DND-41 (cell line): ENCODE measurements at regions not wholly inside any gene's neighbourhood (a gene's known extent, or its start where the extent isn't known, plus 50 kb on each side); places are given as distances from the start of the nearest gene placed in this dataset.
A peak's percentile ranks its signal among the peaks of the same experiment; 100 is the strongest.

ENCODE experiments used
- ATAC-seq: fragments of 200-7000 bp; cut with Tn5 transposase; 3 replicates; pipeline ENCODE4 v1.9.1; 2021; ENCODE audit warnings: low read depth; ENCODE audit not compliant: insufficient read depth
- DNase-seq: peaks from one replicate; pipeline ENCODE4 v3.0.0-alpha.2; 2020
- H2AFZ ChIP-seq: 2 replicates; pipeline ENCODE4 v1.6.0; 2012; ENCODE audit warnings: low read depth, low read length
- H3K27ac ChIP-seq: 2 replicates; pipeline ENCODE4 v1.5.1; 2012; ENCODE audit warnings: low read length, inconsistent platforms
- H3K27me3 ChIP-seq: fragments of 200-600 bp; sonication (generic); 2 replicates; pipeline ENCODE4 v1.6.0; 2012; ENCODE audit warnings: low read length, mild to moderate bottlenecking, inconsistent platforms; ENCODE audit not compliant: insufficient read depth, poor library complexity
- H3K36me3 ChIP-seq: 2 replicates; pipeline ENCODE4 v1.5.1; 2012; ENCODE audit warnings: low read length, inconsistent platforms; ENCODE audit not compliant: insufficient read depth
- H3K4me1 ChIP-seq: 2 replicates; pipeline ENCODE4 v1.5.1; 2012; ENCODE audit warnings: mild to moderate bottlenecking, low read length; ENCODE audit not compliant: insufficient read depth
- H3K4me2 ChIP-seq: 2 replicates; pipeline ENCODE4 v1.6.0; 2012; ENCODE audit warnings: mild to moderate bottlenecking, moderate library complexity, low read length, inconsistent platforms; ENCODE audit not compliant: insufficient read depth
- H3K4me3 ChIP-seq, 2 experiments: fragments of 200-600 bp in 1 of 2; shearing (Covaris generic) in 1 of 2; 2 replicates each; pipeline ENCODE4 v1.5.1; 2012 to 2016; ENCODE audit warnings: inconsistent platforms in 2 of 2, low read length in 2 of 2, mild to moderate bottlenecking in 2 of 2, low read depth in 1 of 2, moderate library complexity in 1 of 2
- H3K79me2 ChIP-seq: 2 replicates; pipeline ENCODE4 v1.6.0; 2012; ENCODE audit warnings: low read length, inconsistent platforms; ENCODE audit not compliant: insufficient read depth
- H3K9ac ChIP-seq: 2 replicates; pipeline ENCODE4 v1.6.0; 2012; ENCODE audit warnings: low read depth, mild to moderate bottlenecking, inconsistent platforms, low read length, moderate library complexity
- H3K9me3 ChIP-seq: 2 replicates; pipeline ENCODE4 v1.5.1; 2012; ENCODE audit warnings: low read length, moderate library complexity, mild to moderate bottlenecking, inconsistent platforms; ENCODE audit not compliant: insufficient read depth, severe bottlenecking
- H4K20me1 ChIP-seq: 2 replicates; pipeline ENCODE4 v1.6.0; 2012; ENCODE audit warnings: low read length; ENCODE audit not compliant: insufficient read depth
- CTCF ChIP-seq: IDR thresholded peaks from 2 replicates; pipeline ENCODE4 v1.5.1; 2012; ENCODE audit warnings: borderline replicate concordance, low read length, moderate library complexity, mild to moderate bottlenecking; ENCODE audit not compliant: poor library complexity, severe bottlenecking; ENCODE audit errors: extremely low read depth
- EZH2 ChIP-seq: IDR thresholded peaks from 3 replicates; pipeline ENCODE4 v1.6.1; 2012; ENCODE audit warnings: borderline replicate concordance, low read depth, mild to moderate bottlenecking, moderate library complexity, low read length, inconsistent platforms; ENCODE audit not compliant: severe bottlenecking

DNA sequence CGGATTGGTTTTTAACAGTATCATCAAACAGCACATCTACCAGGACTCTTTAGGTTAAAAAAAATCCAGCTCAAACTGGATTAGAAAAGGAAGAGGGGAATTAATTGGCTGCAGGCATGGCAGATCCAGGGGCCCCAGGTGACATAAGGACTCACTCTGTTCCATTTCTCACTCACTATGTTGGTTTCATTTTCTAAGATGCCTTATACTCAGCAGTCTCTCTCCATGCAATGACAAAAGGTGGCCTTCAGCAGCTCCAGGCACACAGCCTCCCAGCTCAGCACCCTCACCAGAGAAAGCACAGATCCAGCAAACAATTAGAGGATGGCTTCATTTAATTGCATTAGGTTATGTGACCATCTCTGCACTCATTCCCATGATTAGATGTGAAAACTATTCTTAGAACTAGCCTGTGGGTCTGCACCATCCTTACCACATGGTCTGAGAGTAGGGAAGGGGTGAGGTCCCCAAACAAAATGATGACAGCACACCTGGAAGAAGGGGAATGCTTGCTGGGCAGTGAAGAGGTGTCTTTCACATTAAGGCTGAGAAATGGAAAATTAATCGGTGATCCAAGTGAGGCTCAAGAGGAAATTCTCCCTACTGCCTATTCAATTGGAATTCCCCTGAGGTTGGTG is 243.1 kb downstream of the CDH26 start:
- ATAC-seq (peak; percentile 73), DNase-seq (no peak)
- Histone ChIP-seq H3K9ac (no peak overlapping the region), H2AFZ (no peak overlapping the region), H3K27me3 (no peaks in the 10 kb centered on the region), H3K79me2 (peaks cover 27% of the 10 kb centered on the region), H4K20me1 (no peaks in the 10 kb centered on the region), H3K9me3 (peaks cover 3% of the 10 kb centered on the region), H3K4me3 (no peak overlapping the region), H3K36me3 (peaks cover 52% of the 10 kb centered on the region), H3K27ac (peak overlapping the region; percentile 74), H3K4me1 (peaks cover 25% of the 10 kb centered on the region), H3K4me2 (no peak overlapping the region)
- TF ChIP-seq CTCF (no peak), EZH2 (no peak)

GRCh38 chr20:60202046-60202445 is 243.8 kb downstream of the CDH26 start:
- TF ChIP-seq EZH2 (no peak), CTCF (no peak)
- peaks cover 52% of the 10 kb centered on the region for H3K36me3 ChIP-seq
- no peaks in the 10 kb centered on the region for H3K27me3 ChIP-seq
- H2AFZ ChIP-seq = no peak overlapping the region
- no peaks in the 10 kb centered on the region for H4K20me1 ChIP-seq
- peaks cover 3% of the 10 kb centered on the region for H3K9me3 ChIP-seq
- no peak overlapping the region for H3K4me2 ChIP-seq
- no peak overlapping the region for H3K9ac ChIP-seq
- peaks cover 26% of the 10 kb centered on the region for H3K4me1 ChIP-seq
- H3K27ac ChIP-seq = peak overlapping the region; percentile 74
- DNase-seq (no peak), ATAC-seq (no peak)
- peaks cover 27% of the 10 kb centered on the region for H3K79me2 ChIP-seq
- H3K4me3 ChIP-seq = no peak overlapping the region

DNA sequence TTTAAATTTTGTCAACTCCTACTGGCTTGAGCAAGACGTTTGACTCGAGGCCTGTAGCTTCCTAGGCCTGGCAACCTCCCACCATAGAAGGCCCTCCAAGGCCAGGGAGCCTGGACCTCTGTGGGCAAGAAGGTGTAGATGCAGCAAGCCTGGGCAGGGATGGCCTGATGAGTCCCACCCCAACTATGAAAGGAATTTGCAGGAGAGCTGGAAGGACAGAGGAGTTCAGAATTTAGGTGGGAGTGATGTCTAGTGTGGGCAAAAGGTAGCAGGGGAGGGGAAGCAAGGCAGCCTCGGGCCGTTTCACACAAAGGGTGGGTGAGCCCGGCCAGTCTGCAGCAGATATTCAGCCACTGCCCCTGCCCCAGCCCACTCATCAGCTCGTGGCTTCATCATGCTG is 245.2 kb downstream of the CDH26 start:
- peaks cover 50% of the 10 kb centered on the region for H3K36me3 ChIP-seq
- peaks cover 37% of the 10 kb centered on the region for H3K4me1 ChIP-seq
- TF ChIP-seq EZH2 (no peak), CTCF (no peak)
- H3K9me3 ChIP-seq = peaks cover 3% of the 10 kb centered on the region
- no peak overlapping the region for H2AFZ ChIP-seq
- peaks cover 20% of the 10 kb centered on the region for H3K79me2 ChIP-seq
- peak overlapping the region; percentile 30; the same call in 1 of the 2 replicates for H3K27ac ChIP-seq
- H3K4me3 ChIP-seq = no peak overlapping the region
- H3K27me3 ChIP-seq = no peaks in the 10 kb centered on the region
- no peak overlapping the region for H3K9ac ChIP-seq
- H3K4me2 ChIP-seq = no peak overlapping the region
- H4K20me1 ChIP-seq = no peaks in the 10 kb centered on the region
- ATAC-seq (no peak), DNase-seq (no peak)
